Urothelium cell line (cell line): ENCODE measurements at regions not wholly inside any gene's neighbourhood (a gene's known extent, or its start where the extent isn't known, plus 50 kb on each side); places are given as distances from the start of the nearest gene placed in this dataset.

ENCODE experiments used
- DNase-seq: peaks from one replicate; pipeline ENCODE4 v3.0.0; 2011; ENCODE audit warnings: low spot score, mixed read lengths
- FAIRE-seq: peaks from 2 replicates; lab custom pipeline; 2011; peaks lifted over from hg19 to GRCh38; lab: Jason Lieb, UNC

- DNase-seq: no peak
- FAIRE-seq: no peak
Measured at GRCh38 chr14:55500219-55500701, 59.8 kb upstream of the TBPL2 start.

- peak; percentile 93 for FAIRE-seq
Measured at GRCh38 chr14:55500708-55501107, 60.3 kb upstream of the TBPL2 start.

GRCh38 chr14:55502746-55503284, 62.4 kb upstream of the TBPL2 start:
- FAIRE-seq (peak; percentile 56), DNase-seq (no peak)

More at GRCh38 chr14:55500708-55501107, 60.3 kb upstream of the TBPL2 start:
- DNase-seq: no peak

- DNase-seq: no peak
- FAIRE-seq: no peak
Measured at GRCh38 chr14:55505846-55506245, 65.4 kb upstream of the TBPL2 start.

GRCh38 chr14:55508676-55509075, 68.3 kb upstream of the TBPL2 start:
- FAIRE-seq: no peak
- no peak for DNase-seq

- no peak for DNase-seq
- no peak for FAIRE-seq
Measured at GRCh38 chr14:55512421-55512820, 67.6 kb upstream of the KTN1 start.

GRCh38 chr14:55513491-55513890, 66.5 kb upstream of the KTN1 start:
- FAIRE-seq: peak; percentile 75

GRCh38 chr14:55514819-55515490, 65.1 kb upstream of the KTN1 start:
- FAIRE-seq: peak; percentile 83
- no peak for DNase-seq

More at GRCh38 chr14:55513491-55513890, 66.5 kb upstream of the KTN1 start:
- DNase-seq: no peak

- FAIRE-seq: peak; percentile 87
Measured at GRCh38 chr14:55516776-55517175, 63.2 kb upstream of the KTN1 start.

GRCh38 chr14:55518391-55518790, 61.6 kb upstream of the KTN1 start:
- DNase-seq: no peak
- FAIRE-seq: peak; percentile 53

More at GRCh38 chr14:55516776-55517175, 63.2 kb upstream of the KTN1 start:
- no peak for DNase-seq

- FAIRE-seq (no peak), DNase-seq (no peak)
Measured at GRCh38 chr14:55519473-55520080, 60.4 kb upstream of the KTN1 start.

GRCh38 chr14:55523321-55523720, 56.7 kb upstream of the KTN1 start:
- DNase-seq: no peak
- FAIRE-seq: no peak
